A549 (cell line): ENCODE measurements at regions not wholly inside any gene's neighbourhood (a gene's known extent, or its start where the extent isn't known, plus 50 kb on each side); places are given as distances from the start of the nearest gene placed in this dataset.
A peak's percentile ranks its signal among the peaks of the same experiment; 100 is the strongest.

Experiments used
- ATAC-seq, 2 experiments: fragments of 200-7000 bp in 1 of 2; fragments of >200 bp in 1 of 2; cut with Nextera tagmentation in 1 of 2; cut with Tn5 transposase in 1 of 2; 3 replicates each; pipeline versions ENCODE4 v1.8.0 to v1.9.1; 2018 to 2020; ENCODE audit warnings: mild to moderate bottlenecking in 1 of 2, moderate library complexity in 1 of 2
- CTCF ChIA-PET: fragments of 300-600 bp; sonication (Branson Sonifier 250); formaldehyde crosslinking; extraction: SDS; loops from one replicate; lab custom pipeline; 2021; ENCODE audit warnings: antibody characterized with exemption, inconsistent platforms; lab: Yijun Ruan, JAX
- POLR2A ChIA-PET: fragments of 350-600 bp; formaldehyde crosslinking; extraction: SDS; loops from one replicate; lab custom pipeline; 2021; ENCODE audit warnings: antibody characterized with exemption, inconsistent platforms; lab: Yijun Ruan, JAX
- DNase-seq, 2 experiments: peaks; one replicate each; pipeline versions ENCODE4 v3.0.0 to v3.0.0-alpha.2; 2011 to 2016; ENCODE audit warnings: low read depth in 1 of 2, low spot score in 1 of 2
- FAIRE-seq: peaks from 2 replicates; lab custom pipeline; 2011; peaks lifted over from hg19 to GRCh38; lab: Jason Lieb, UNC
- H3K27ac ChIP-seq, 2 experiments: fragments of >200 bp; sonication (Bioruptor Twin); formaldehyde crosslinking; 3 replicates each; pipeline ENCODE4 v1.5.1; 2016 to 2017
- H3K4me1 ChIP-seq: fragments of >200 bp; sonication (Bioruptor Twin); formaldehyde crosslinking; 3 replicates; pipeline ENCODE4 v1.6.1; 2016
- H3K4me2 ChIP-seq: fragments of >200 bp; sonication (Bioruptor Twin); formaldehyde crosslinking; 3 replicates; pipeline ENCODE4 v1.6.1; 2016
- H3K4me3 ChIP-seq: fragments of >200 bp; sonication (Bioruptor Twin); formaldehyde crosslinking; 3 replicates; pipeline ENCODE4 v1.5.1; 2016
- H3K9me3 ChIP-seq: fragments of >200 bp; sonication (Bioruptor Twin); formaldehyde crosslinking; 3 replicates; pipeline ENCODE4 v1.6.1; 2016
- BHLHE40 ChIP-seq: IDR thresholded peaks from 2 replicates; pipeline ENCODE4 v1.6.1; 2012; ENCODE audit warnings: low read depth, low read length, inconsistent platforms
- CTCF ChIP-seq: fragments of >200 bp; sonication (Bioruptor Twin); formaldehyde crosslinking; IDR thresholded peaks from 3 replicates; pipeline ENCODE4 v1.5.1; 2016
- EHF ChIP-seq: fragments of 250-450 bp; sonication (Bioruptor Pico); IDR thresholded peaks from 2 replicates; pipeline ENCODE4 v1.5.0; 2020; ENCODE audit warnings: mild to moderate bottlenecking
- ELK1 ChIP-seq: fragments of 150-350 bp; IDR thresholded peaks from 2 replicates; pipeline ENCODE4 v1.6.1; 2014; ENCODE audit warnings: low read depth, mild to moderate bottlenecking, low read length
- GATA3 ChIP-seq: IDR thresholded peaks from 2 replicates; pipeline ENCODE4 v1.6.1; 2012; ENCODE audit warnings: borderline replicate concordance
- HDAC2 ChIP-seq: fragments of 200-600 bp; sonication (generic); IDR thresholded peaks from 2 replicates; pipeline ENCODE4 v1.6.1; 2016
- HOXB5 ChIP-seq: fragments of 250-450 bp; sonication (Bioruptor Pico); IDR thresholded peaks from 2 replicates; pipeline ENCODE4 v1.5.0; 2020; ENCODE audit warnings: mild to moderate bottlenecking, moderate library complexity
- JUNB ChIP-seq: fragments of >200 bp; sonication (Bioruptor Twin); formaldehyde crosslinking; IDR thresholded peaks from 2 replicates; pipeline ENCODE4 v1.6.1; 2016
- KDM1A ChIP-seq: fragments of 200-600 bp; sonication (generic); IDR thresholded peaks from 2 replicates; pipeline ENCODE4 v1.6.1; 2016; ENCODE audit warnings: low read depth, mild to moderate bottlenecking
- MAZ ChIP-seq: fragments of 150-350 bp; IDR thresholded peaks from 2 replicates; pipeline ENCODE4 v1.6.1; 2014; ENCODE audit warnings: antibody characterized with exemption, low read depth, low read length, borderline replicate concordance
- MYC ChIP-seq: IDR thresholded peaks from 2 replicates; pipeline ENCODE4 v1.6.1; 2012; ENCODE audit warnings: mild to moderate bottlenecking, inconsistent platforms, low read length, improper control_type of control experiment, borderline replicate concordance
- RAD21 ChIP-seq, 2 experiments: fragments of >200 bp in 1 of 2; sonication (Bioruptor Twin) in 1 of 2; formaldehyde crosslinking in 1 of 2; IDR thresholded peaks in 1 of 2; conservative IDR thresholded peaks in 1 of 2; 2 replicates in 1 of 2; 3 replicates in 1 of 2; pipeline ENCODE4 v1.6.1; 2012 to 2018; ENCODE audit warnings: inconsistent platforms in 1 of 2
- RFX5 ChIP-seq: fragments of 450-650 bp; IDR thresholded peaks from 2 replicates; pipeline ENCODE4 v1.7.1; 2014; ENCODE audit warnings: antibody characterized with exemption, mild to moderate bottlenecking, moderate library complexity
- SMC3 ChIP-seq: fragments of >200 bp; sonication (Bioruptor Twin); formaldehyde crosslinking; IDR thresholded peaks from 3 replicates; pipeline ENCODE4 v1.6.1; 2018; ENCODE audit warnings: inconsistent platforms
- WGBS: methylation state at CpG from one replicate; pipeline ENCODE4 v1.1.6; 2017; ENCODE audit errors: missing lambda C conversion rate; 5-methylcytosine and 5-hydroxymethylcytosine counted together
- TF ChIP-seq, protein P1 (sequence below): fragments of >200 bp; sonication (Bioruptor Twin); formaldehyde crosslinking; IDR thresholded peaks from 3 replicates; pipeline ENCODE4 v1.6.1; 2016

DNA sequence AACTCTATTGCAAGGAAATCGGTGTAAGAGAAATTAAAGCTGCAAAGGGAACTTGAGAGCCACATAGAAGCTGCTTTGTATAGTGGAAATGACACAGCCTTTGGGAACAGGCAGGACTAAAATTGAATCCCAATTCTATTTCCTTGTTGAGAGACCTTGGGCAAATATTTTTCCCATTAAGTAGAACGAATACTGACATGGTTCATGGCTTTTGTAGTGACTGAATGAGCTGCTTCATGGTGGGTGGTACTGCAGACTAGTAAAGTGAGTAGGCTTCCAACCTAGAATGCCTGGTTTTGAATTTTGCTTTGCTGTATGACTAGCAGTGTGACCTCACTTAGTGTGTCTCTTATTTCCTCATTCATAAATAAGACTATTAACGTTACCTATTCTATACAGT lies 182.2 kb upstream of the KCNIP4 start (continued):
- TF ChIP-seq HDAC2 = no peak
- TF ChIP-seq, all 56 proteins: peak for 0

- 19% methylated on average over 12 of the region's 12 CpGs for WGBS
Observed at GRCh38 chr4:22129454-22130029, 181.0 kb upstream of the KCNIP4 start.

GRCh38 chr4:22122062-22122461 lies 173.5 kb upstream of the KCNIP4 start:
- no peak for FAIRE-seq
- Histone ChIP-seq H3K4me1 (no peaks in the 10 kb centered on the region), H3K4me3 (no peak overlapping the region), H3K27ac (no peak overlapping the region), H3K4me2 (no peak overlapping the region), H3K9me3 (no peaks in the 10 kb centered on the region)
- WGBS = 13% methylated on average over 2 of the region's 2 CpGs
- CTCF ChIA-PET = no interaction called here
- TF ChIP-seq ELK1 (no peak), HOXB5 (no peak), GATA3 (no peak), RFX5 (no peak), KDM1A (no peak), EHF (CRISPR knock-in tag) (no peak)
- TF ChIP-seq, protein P1, sequence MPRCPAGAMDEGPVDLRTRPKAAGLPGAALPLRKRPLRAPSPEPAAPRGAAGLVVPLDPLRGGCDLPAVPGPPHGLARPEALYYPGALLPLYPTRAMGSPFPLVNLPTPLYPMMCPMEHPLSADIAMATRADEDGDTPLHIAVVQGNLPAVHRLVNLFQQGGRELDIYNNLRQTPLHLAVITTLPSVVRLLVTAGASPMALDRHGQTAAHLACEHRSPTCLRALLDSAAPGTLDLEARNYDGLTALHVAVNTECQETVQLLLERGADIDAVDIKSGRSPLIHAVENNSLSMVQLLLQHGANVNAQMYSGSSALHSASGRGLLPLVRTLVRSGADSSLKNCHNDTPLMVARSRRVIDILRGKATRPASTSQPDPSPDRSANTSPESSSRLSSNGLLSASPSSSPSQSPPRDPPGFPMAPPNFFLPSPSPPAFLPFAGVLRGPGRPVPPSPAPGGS = no peak
- ATAC-seq = no peak
- POLR2A ChIA-PET = no interaction called here
- DNase-seq = no peak

More at GRCh38 chr4:22129454-22130029, 181.0 kb upstream of the KCNIP4 start:
- Histone ChIP-seq H3K27ac (no peak overlapping the region), H3K4me3 (no peak overlapping the region), H3K4me1 (no peaks in the 10 kb centered on the region), H3K4me2 (no peak overlapping the region), H3K9me3 (no peaks in the 10 kb centered on the region)
- POLR2A ChIA-PET = no interaction called here
- CTCF ChIA-PET = interaction anchor here (0.6 to 1.0 kb wide), 3 partner anchors 247 to 260 kb away, joined by 3 to 4 read pairs (median 3); no protein-coding TSS in a partner anchor
- FAIRE-seq = no peak
- DNase-seq = peak in 1 of 2 experiments; percentile 34
- TF ChIP-seq BHLHE40 = no peak
- 0 out of 3 replicates have a peak, but pooled peaks have one; percentile 19 for TF ChIP-seq CTCF
- TF ChIP-seq SMC3 = 0 out of 3 replicates have a peak, but pooled peaks have one; percentile 15
- peak in 1 of 2 experiments; percentile 8; a peak in 1 of 5 replicates for TF ChIP-seq RAD21 (conservative IDR thresholded peaks at IDR 0.05 in 1 of 2, IDR thresholded peaks at IDR 0.05 in 1 of 2)
- ATAC-seq = peak in 1 of 2 experiments; percentile 61; a peak in 2 of 6 replicates

DNA sequence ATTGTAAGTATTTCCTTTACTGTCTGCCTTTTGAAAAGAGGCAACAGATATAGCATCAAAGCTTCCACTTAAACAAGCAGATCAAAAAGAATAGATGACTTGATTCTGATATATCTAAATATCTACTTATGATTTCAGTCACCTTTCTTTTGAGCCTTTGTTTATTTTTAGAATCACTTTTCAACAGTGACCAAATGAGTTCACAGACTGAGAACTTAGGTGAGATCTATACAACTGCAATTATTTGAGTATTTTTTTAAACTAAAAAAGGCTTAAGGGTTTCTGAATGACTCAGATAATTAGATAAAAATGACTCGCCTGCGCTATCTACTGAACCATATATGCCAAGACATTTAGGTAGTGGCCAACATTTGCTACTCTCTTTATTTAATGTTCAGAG lies 166.7 kb upstream of the KCNIP4 start:
- Histone ChIP-seq H3K9me3 (no peaks in the 10 kb centered on the region), H3K4me1 (no peaks in the 10 kb centered on the region), H3K4me3 (no peak overlapping the region), H3K4me2 (no peak overlapping the region), H3K27ac (no peak overlapping the region)
- TF ChIP-seq HOXB5 = no peak
- no peak for TF ChIP-seq MYC
- TF ChIP-seq MAZ = no peak
- TF ChIP-seq RAD21 (conservative IDR thresholded peaks at IDR 0.05 in 1 of 2, IDR thresholded peaks at IDR 0.05 in 1 of 2) = no peak
- TF ChIP-seq JUNB = no peak
- ChIA-PET CTCF (no interaction called here), POLR2A (no interaction called here)
- FAIRE-seq (no peak), ATAC-seq (no peak), DNase-seq (no peak)
- 6% methylated on average over 2 of the region's 2 CpGs for WGBS
